MM.1S (cell line): ENCODE measurements at regions not wholly inside any gene's neighbourhood (a gene's known extent, or its start where the extent isn't known, plus 50 kb on each side); places are given as distances from the start of the nearest gene placed in this dataset.

Experiments used
- CTCF ChIP-seq: fragments of 300-600 bp; sonication (generic); IDR thresholded peaks from 2 replicates; pipeline ENCODE4 v1.5.1; 2016; ENCODE audit warnings: antibody characterized with exemption, low read length, mixed read lengths
- EZH2 ChIP-seq: fragments of 300-600 bp; sonication (generic); optimal IDR thresholded peaks from 2 replicates; pipeline ENCODE3; 2017; ENCODE audit warnings: low read depth, mild to moderate bottlenecking, antibody characterized with exemption, low read length, mixed read lengths

- no peak for TF ChIP-seq CTCF
- TF ChIP-seq EZH2 = no peak
Measured at GRCh38 chr2:145119225-145119624, 599.3 kb upstream of the ZEB2 start.
